ENCODE measurements at regions not wholly inside any gene's neighbourhood (a gene's known extent, or its start where the extent isn't known, plus 50 kb on each side); places are given as distances from the start of the nearest gene placed in this dataset.
A peak's percentile ranks its signal among the peaks of the same experiment; 100 is the strongest.

DNA sequence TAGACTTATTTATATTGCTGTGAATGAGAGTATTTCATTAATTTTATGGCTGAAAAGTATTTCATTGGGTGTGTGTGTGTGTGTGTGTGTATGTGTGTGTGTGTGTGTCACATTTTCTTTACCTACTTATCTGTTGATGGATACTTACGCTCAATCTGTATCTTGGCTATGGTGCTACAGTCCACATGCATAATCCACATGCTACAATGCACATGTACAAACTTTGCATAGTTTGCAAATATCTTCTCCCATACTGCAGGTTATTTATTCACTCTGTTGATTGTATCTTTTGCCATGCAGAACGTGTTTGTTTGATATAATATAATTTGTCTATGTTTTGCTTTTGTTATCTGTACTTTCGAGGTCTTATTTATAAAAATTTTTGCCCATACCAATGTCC is 167.8 kb downstream of the RAB28 start:
- no peak for DNase-seq (ENCODE audit: low read depth)

DNA sequence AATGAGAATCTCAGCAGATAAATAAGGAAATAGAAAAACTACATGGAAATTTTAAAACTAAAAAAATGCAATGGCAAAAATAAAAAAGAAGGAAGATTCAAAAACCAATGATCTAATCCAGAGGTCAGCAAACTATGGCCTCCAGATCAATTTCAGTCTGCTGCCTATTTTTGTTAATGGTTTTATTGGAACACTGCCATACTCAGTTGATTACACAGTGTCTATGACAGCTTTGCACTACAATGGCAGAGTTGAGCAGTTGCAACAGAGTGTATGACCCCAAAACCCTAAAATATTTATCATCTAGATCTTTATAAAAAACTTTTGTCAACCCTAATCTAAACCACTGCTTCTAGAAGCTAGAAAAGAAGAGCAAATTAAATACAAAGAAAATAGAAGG is 170.3 kb downstream of the RAB28 start:
- no peak for DNase-seq (ENCODE audit: low read depth)

DNA sequence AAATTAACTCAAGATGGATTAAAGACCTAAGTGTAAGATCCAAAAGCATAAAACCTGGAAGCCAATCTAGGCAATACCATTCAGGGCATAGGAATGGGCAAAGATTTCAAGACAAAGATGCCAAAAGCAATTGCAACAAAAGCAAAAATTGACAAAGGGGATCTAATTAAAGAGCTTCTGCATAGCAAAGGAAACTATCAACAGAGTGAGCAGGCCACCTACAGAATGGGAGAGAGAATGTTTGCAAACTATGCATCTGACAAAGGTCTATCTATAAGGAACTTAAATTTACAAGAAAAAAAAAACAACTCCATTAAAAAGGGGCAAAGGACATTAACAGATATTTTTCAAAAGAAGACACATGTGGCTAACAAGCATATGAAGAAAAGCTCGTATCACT is 171.9 kb downstream of the RAB28 start:
- no peak for DNase-seq (ENCODE audit: low read depth)

GRCh38 chr4:13309751-13310150 is 174.4 kb downstream of the RAB28 start:
- no peak for DNase-seq (ENCODE audit: low read depth)

- DNase-seq (ENCODE audit: low read depth), result no peak
These were observed 177.8 kb downstream of the RAB28 start for GRCh38 chr4:13306356-13306755.

DNA sequence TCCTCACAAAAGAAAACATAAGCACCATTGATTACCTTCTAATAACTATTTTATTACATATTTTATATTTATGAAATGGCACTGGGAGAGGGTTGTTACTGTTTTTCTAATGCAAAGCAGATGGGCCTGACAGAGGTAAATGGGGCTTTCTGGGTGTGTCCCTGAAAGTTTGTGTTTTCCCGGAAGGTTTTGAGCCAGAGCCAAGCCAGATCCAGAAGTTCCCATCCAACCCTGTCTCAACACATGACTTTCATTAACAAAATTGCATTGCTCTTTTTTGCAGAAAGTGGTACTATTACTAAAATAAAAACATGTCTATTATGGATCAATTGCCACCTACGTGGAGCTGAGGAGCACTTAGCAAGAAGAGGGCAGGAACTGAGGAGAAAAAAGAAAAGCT is 181.3 kb downstream of the RAB28 start:
- DNase-seq (ENCODE audit: low read depth), result no peak

- no peak for DNase-seq (ENCODE audit: low read depth)
These were observed 184.8 kb downstream of the RAB28 start for GRCh38 chr4:13299343-13299742.

DNA sequence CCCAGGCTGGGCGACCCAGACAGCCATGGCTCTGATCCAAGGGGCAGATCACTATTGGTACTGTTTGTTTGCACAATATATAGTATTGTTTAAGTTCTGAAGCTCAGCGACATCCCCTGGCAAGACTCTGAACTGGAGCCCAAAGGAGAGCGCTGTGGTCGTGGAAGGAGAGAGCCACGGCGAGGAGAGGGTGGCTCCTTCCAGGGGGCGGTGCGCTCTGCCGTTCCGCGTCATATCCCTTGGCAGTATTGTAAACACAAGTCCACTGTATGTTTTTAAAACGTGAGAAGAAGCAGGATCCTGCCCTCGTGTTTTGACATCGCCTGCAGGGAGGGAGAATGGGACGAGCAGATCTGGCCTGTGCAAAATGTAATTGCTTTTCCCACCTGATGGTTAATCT is 185.5 kb downstream of the RAB28 start:
- no peak for DNase-seq (ENCODE audit: low read depth)

DNA sequence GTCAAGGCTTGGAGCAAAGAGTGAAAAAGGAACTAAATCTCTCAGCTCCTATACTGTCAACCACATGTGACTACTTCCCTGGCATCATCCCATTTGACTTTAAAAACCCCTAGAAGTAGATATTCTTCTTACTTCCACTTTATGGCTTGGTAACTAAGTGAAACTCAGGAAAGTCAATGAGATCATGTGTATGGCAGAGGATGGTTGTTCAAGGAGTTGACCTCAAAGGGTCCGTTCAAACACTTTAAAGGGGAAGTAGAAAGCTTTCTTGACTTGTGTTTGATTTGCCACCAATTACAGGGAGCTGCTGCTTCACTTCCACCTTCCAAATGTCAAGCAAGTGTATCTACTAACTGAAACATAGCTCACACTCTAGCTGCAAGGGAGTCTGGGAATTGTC is 187.2 kb downstream of the RAB28 start:
- no peak for DNase-seq (ENCODE audit: low read depth)

DNA sequence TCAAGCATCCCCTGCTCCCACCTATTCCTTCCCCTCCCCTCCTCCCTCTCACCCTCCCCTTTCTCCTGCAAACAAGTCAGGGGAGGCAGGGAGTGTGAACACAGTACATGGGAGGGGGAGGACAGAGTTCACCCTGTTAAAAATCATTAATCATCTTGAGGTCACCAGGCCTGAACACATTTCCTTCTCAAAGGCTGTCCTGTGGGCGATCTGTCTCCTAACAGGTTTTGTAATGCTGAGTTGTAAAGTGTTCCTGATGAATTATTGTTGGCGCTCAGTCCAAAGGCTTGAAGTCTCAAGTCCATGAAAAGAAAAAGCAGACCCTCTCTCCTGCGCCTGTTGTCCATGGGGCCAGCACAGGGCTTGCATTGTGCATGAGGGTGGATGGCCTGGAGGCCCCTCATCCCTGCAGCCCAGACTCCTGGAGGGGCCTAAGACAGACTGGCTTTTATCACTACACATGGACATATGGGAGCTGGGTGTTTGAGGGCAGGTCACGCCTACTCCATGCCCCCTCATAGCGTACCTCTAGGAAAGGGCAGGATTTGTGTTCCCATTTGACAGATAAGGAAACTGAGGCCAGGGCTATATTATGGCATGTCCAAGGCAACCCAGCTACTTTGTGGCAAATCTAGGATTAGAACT is 189.1 kb downstream of the RAB28 start:
- no peak for DNase-seq (ENCODE audit: low read depth)

GRCh38 chr4:13292372-13292771 is 191.8 kb downstream of the RAB28 start:
- no peak for DNase-seq (ENCODE audit: low read depth)

- peak; percentile 51 for DNase-seq (ENCODE audit: low read depth)
These were observed 194.7 kb downstream of the RAB28 start for GRCh38 chr4:13289391-13289790.

- no peak for DNase-seq (ENCODE audit: low read depth)
These were observed 198.8 kb downstream of the RAB28 start for GRCh38 chr4:13285336-13285735.

- DNase-seq (ENCODE audit: low read depth), result no peak
These were observed 199.2 kb downstream of the RAB28 start for GRCh38 chr4:13284932-13285331.

DNA sequence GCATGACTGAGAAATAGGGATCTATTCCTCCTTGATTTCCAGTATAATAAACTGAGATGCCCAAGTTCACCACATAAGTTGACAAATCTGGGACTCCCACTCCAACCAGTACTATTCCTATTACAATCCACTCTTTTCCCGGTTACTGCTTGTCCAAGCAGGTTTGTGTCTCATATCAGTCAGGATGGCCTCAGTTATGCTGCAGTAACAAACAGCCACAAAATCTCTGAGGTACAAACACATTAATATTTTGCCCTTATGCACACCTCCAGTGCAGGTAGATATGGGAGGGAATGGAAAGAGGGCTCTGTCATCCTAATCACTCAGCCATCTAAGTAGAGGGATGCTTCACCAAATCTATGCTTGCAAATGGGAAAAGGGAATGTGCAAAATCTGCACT is 207.8 kb downstream of the RAB28 start:
- no peak for DNase-seq (ENCODE audit: low read depth)

- no peak for DNase-seq (ENCODE audit: low read depth)
These were observed 215.4 kb downstream of the RAB28 start for GRCh38 chr4:13268703-13269102.

- DNase-seq (ENCODE audit: low read depth), result no peak
These were observed 216.0 kb downstream of the RAB28 start for GRCh38 chr4:13268165-13268564.

DNA sequence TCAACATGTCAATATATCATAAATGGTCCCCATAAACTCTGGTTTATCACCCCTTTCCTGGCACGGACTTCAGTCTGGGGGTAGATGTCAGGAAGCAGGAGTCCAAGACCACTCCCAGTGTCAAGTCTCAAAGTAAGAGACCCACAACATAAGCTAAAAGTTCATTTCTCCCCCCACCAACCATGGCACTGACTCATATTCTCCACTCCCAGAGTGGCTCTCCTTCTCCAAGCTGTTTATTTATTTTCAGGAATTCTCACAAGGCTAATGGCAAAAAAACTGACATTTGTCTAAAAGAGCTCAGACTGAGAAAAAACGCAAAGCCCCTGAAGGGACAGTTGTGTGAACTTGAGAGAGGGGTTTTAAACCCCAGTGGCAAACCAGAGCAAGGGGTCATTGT is 217.0 kb downstream of the RAB28 start:
- DNase-seq (ENCODE audit: low read depth), result no peak

DNA sequence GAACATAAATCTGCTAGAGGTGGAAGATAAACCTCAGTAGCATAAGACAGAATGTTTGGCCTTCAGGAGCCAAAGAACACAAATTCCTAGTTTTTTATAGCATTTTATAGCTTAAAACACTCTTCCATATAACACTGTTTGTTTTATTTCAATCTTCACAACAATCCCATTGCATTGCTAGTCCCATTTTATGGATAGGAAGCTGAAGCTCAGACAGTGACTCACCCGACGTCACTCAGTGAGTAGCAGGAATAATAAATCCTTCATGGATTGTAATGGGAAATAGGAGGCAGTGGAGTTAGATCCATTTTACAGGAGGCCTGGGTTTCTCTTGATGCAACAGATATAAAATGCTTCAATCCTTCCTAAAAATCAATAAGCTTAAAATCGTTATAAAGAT is 217.5 kb downstream of the RAB28 start:
- DNase-seq (ENCODE audit: low read depth), result no peak

GRCh38 chr4:13263967-13264525 is 220.1 kb downstream of the RAB28 start:
- DNase-seq (ENCODE audit: low read depth), result no peak

DNA sequence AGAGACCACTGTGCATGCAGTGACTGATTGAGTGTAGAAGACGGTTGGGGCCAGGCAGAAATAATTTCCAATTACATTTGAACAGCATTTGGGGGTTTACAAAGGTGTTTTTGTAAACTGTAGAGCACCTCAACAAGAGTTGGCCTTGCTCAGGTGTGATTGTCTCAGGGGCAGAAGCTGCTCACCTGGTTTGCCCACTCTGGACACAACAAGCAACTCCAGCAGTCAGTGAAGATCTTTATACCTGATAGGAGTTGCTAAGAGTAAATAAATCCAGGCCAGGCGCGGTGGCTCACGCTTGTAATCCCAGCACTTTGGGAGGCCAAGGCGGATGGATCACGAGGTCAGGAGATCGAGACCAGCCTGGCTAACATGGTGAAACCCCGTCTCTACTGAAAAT is 221.3 kb downstream of the RAB28 start:
- no peak for DNase-seq (ENCODE audit: low read depth)

- DNase-seq (ENCODE audit: low read depth), result no peak
These were observed 222.5 kb downstream of the RAB28 start for GRCh38 chr4:13261486-13262257.

GRCh38 chr4:13260513-13260912 is 223.6 kb downstream of the RAB28 start:
- DNase-seq (ENCODE audit: low read depth), result no peak

DNA sequence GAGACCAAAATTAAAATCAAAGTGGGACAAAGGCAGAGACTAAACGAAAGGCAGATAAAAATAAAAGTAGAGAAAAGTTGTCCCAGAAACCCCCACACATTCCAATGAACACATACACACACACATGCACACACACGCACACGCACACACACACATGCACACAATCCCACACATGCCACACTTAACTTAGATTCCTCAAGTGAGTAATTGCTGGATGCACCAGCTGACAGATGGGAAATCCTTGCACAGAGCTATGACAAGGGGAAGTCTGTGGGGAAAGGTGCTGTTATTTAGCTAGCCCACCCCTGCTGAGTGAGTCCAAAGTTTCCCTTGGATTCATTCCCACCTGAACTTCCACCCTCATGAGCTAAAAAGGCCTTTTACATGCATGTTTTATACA is 233.9 kb downstream of the RAB28 start:
- no peak for DNase-seq (ENCODE audit: low read depth)
